Duodenal mucosa (tissue), 2 donors: ENCODE measurements at regions not wholly inside any gene's neighbourhood (a gene's known extent, or its start where the extent isn't known, plus 50 kb on each side); places are given as distances from the start of the nearest gene placed in this dataset.

ENCODE experiments used
- H3K27ac ChIP-seq: one replicate; pipeline ENCODE4 v1.7.0; 2013; ENCODE audit warnings: low read depth, low read length
- H3K27me3 ChIP-seq, 2 donors: one replicate each; pipeline ENCODE4 v1.7.0; 2013; ENCODE audit warnings: low read length in 2 of 2, control low read depth in 1 of 2; ENCODE audit not compliant: insufficient read depth in 2 of 2, control insufficient read depth in 1 of 2
- H3K36me3 ChIP-seq, 2 donors: one replicate each; pipeline ENCODE4 v1.7.0; 2013; ENCODE audit warnings: low read length in 2 of 2, control low read depth in 1 of 2; ENCODE audit not compliant: insufficient read depth in 2 of 2, control insufficient read depth in 1 of 2
- H3K4me1 ChIP-seq, 2 donors: one replicate each; pipeline ENCODE4 v1.7.0; 2013; ENCODE audit warnings: low read length in 2 of 2, control low read depth in 1 of 2; ENCODE audit not compliant: insufficient read depth in 2 of 2, control insufficient read depth in 1 of 2
- H3K4me3 ChIP-seq, 2 donors: one replicate each; pipeline ENCODE4 v1.7.0; 2013; ENCODE audit warnings: low read length in 2 of 2, low read depth in 1 of 2
- H3K9ac ChIP-seq, 2 donors: one replicate each; pipeline ENCODE4 v1.7.0; 2013; ENCODE audit warnings: low read length in 2 of 2, low read depth in 1 of 2
- H3K9me3 ChIP-seq, 2 donors: one replicate each; pipeline ENCODE4 v1.7.0; 2013; ENCODE audit warnings: low read length in 2 of 2, control low read depth in 1 of 2; ENCODE audit not compliant: control insufficient read depth in 1 of 2

DNA sequence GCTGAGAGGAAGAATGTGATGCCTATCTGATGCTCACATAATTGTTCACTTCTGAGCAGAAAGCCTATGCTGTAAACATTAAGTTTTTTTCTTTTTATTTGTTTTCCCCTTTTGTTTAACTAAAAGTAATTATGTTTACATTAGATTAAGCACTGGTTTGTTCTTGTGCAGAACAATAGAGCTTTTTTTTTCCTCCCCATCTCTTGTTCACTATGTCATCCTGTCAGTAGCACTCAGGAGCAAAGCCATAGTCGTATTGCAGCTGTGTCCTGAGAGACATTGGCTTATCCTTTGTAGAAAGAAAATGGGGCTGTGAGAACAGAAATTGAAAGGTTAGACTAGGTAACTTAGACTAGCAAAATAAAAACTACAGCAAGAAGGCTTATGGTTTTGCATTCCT lies 301.8 kb upstream of the RAG2 start:
- no peaks in the 10 kb centered on the region for H3K4me1 ChIP-seq
- H3K9ac ChIP-seq: no peak overlapping the region
- H3K4me3 ChIP-seq: no peak overlapping the region
- H3K9me3 ChIP-seq: no peaks in the 10 kb centered on the region
- H3K27ac ChIP-seq: no peak overlapping the region
- no peaks in the 10 kb centered on the region for H3K27me3 ChIP-seq
- H3K36me3 ChIP-seq: no peaks in the 10 kb centered on the region

DNA sequence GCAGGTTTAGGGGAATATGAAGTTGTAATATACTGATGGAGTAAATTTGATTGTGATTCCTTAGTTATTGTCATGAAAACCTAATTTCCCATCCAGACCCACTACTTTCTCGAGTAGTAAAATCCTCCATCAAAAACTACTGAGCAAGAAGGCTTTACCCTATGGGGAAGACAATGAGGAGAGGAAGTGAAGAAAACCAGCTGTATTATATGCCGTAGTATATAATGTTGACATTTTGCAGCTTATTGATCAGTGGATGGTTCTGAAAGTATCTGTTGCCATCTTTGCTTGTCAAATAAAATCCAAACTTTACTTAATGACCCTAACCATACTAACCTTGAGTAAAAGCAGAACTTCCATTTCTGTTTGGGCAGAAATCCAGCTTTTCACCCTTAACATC lies 292.8 kb upstream of the RAG2 start:
- H3K36me3 ChIP-seq: no peaks in the 10 kb centered on the region
- no peaks in the 10 kb centered on the region for H3K4me1 ChIP-seq
- no peak overlapping the region for H3K4me3 ChIP-seq
- H3K9me3 ChIP-seq: no peaks in the 10 kb centered on the region
- H3K9ac ChIP-seq: no peak overlapping the region
- no peaks in the 10 kb centered on the region for H3K27me3 ChIP-seq
- no peak overlapping the region for H3K27ac ChIP-seq

DNA sequence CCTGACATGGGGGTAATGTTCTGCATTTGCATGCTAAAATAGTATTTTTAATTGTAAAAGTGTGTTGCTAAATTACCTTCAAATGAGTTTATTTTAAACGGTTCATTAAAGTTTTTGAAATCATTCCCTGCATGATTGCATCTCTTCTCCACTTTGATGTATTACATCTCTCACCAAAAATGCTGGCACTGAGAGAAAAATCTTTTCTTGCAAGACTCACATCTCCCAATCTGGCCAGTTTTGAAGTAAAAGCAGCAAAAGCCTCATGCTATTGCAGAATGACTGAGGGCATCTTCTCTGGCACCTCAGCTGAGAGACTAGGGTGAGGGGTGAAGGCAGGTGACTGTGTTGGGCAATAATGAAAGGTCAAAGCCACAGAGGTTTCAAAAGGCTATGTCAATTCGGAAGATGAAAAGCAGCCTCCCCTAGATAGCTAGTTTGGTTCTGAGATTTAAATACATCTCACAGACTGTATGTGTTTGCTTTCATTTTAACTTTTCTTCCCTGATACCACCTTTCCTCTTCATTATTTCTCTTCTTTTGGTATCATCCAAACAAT lies 292.2 kb upstream of the RAG2 start:
- Histone ChIP-seq H3K4me1 (no peaks in the 10 kb centered on the region), H3K9ac (no peak overlapping the region), H3K36me3 (no peaks in the 10 kb centered on the region), H3K9me3 (no peaks in the 10 kb centered on the region), H3K4me3 (no peak overlapping the region), H3K27me3 (no peaks in the 10 kb centered on the region), H3K27ac (no peak overlapping the region)

DNA sequence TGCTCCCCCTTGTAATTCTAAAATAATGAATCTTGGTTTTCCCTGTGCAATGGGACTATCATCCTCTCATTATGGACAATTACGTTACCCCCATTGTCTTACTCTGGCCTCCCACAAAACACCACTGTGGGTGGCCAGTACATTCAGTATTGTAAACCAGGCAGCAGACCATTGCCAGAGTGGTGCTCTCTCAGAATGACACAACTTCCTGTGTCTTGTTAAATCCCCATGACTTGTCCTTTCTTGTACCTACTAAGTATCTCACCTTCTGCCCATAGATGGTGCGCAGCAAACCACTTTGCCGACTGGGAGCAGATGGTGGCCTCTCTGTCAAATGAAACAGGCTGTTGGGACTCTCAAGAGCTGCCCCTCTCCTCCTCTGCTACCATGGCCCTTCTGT lies 287.1 kb upstream of the RAG2 start:
- Histone ChIP-seq H3K9me3 (no peaks in the 10 kb centered on the region), H3K9ac (no peak overlapping the region), H3K27me3 (no peaks in the 10 kb centered on the region), H3K36me3 (no peaks in the 10 kb centered on the region), H3K4me1 (no peaks in the 10 kb centered on the region), H3K4me3 (no peak overlapping the region), H3K27ac (no peak overlapping the region)

DNA sequence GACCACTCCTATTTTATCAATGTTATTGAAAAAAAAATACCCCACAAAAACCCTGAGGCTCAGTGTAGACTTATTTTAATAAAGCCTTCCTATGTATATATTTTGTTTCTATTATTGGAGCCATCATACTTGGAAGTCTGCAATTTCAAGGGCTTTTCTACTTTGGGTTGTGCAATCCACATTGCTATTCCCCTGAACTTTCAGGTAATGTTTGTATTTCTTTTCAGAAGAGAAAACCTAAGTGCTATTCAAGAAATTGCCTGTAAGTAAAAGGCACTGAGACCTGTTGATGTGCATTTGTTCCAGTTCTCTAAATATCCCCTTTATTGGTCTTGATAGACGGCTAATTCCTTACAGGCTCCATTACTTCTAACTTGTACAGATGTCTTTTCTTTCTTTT lies 280.7 kb upstream of the RAG2 start:
- Histone ChIP-seq H3K4me3 (no peak overlapping the region), H3K9ac (no peak overlapping the region), H3K27me3 (no peaks in the 10 kb centered on the region), H3K36me3 (no peaks in the 10 kb centered on the region), H3K4me1 (no peaks in the 10 kb centered on the region), H3K27ac (no peak overlapping the region), H3K9me3 (no peaks in the 10 kb centered on the region)

DNA sequence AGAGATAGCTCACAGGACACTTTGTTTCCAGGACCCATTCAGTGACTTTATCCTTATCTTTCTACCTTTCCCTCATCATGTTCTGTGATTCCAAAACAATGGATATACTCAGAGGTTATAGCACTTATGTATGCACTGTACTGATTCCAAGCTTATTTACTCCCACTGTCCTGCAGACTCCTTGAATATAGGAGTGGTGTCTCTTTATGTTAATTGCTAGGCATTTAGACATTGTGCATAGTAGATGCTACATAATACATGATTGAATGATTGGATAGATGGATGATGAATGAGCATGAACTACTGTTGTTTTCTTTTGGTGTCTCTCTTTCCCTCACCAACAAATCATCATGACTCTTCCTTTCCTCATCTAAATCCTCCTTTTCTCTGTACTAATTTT lies 279.1 kb upstream of the RAG2 start:
- Histone ChIP-seq H3K4me3 (no peak overlapping the region), H3K9ac (no peak overlapping the region), H3K4me1 (no peaks in the 10 kb centered on the region), H3K36me3 (no peaks in the 10 kb centered on the region), H3K27ac (no peak overlapping the region), H3K9me3 (no peaks in the 10 kb centered on the region), H3K27me3 (no peaks in the 10 kb centered on the region)

DNA sequence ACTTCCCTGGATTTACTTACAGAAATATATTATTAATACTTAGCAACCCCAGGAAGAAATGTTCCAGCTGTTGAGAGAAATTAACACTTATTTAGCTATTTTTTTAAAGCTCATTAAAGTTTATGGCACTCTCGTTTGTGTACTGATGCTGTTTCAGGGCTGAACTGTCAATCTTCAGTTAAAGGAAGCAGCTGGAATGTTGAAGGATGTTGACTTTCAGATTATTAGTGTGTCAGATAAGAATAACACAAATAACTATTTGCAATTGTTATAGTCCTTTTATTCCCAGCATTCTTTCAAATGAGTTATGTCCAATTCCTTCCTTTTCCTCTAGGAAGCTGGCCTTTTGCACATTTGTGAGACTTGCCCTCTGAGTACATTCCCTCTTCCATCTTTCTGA lies 278.2 kb upstream of the RAG2 start:
- no peaks in the 10 kb centered on the region for H3K4me1 ChIP-seq
- no peak overlapping the region for H3K9ac ChIP-seq
- H3K9me3 ChIP-seq: no peaks in the 10 kb centered on the region
- H3K27me3 ChIP-seq: no peaks in the 10 kb centered on the region
- H3K27ac ChIP-seq: no peak overlapping the region
- no peak overlapping the region for H3K4me3 ChIP-seq
- no peaks in the 10 kb centered on the region for H3K36me3 ChIP-seq

DNA sequence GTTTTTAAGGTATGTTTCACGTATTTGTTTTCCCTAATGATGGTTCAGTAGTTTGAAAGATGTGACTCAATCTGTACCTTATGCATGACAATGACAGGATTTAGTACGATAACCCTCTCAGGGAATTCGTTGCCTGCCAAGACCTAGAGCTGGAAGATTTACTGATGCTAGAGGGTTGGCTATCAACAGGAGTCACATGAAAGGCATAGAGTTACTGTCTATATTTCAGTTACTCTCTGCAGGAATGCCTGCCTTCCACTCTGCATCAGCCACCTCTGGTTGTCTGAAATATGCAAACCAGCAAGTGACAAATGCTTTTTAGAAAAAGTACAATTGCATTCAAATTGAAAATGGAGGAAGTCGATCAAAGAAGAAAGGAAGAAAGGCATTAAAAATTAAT lies 276.3 kb upstream of the RAG2 start:
- no peaks in the 10 kb centered on the region for H3K27me3 ChIP-seq
- H3K9me3 ChIP-seq: no peaks in the 10 kb centered on the region
- H3K36me3 ChIP-seq: no peaks in the 10 kb centered on the region
- no peak overlapping the region for H3K27ac ChIP-seq
- H3K4me1 ChIP-seq: no peaks in the 10 kb centered on the region
- no peak overlapping the region for H3K4me3 ChIP-seq
- no peak overlapping the region for H3K9ac ChIP-seq

DNA sequence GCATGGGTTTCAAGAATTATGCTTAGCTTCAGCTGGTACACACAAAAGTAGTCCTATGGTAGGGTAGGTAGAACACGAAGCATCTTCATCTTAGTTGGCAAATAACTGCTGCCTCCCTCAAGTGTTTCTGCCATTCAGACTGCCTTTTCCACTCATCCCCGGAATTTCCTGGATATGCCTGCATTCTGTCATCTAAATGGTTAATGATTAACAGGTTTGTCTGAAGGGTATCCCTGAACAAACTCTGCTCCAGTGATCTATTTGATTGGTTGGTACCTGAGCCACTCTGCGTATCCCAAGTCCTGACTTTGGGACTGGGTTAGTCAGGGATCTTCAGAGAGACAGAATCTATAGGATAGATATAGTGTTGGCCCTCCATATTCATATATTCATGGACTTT lies 272.3 kb upstream of the RAG2 start:
- no peaks in the 10 kb centered on the region for H3K9me3 ChIP-seq
- H3K36me3 ChIP-seq: no peaks in the 10 kb centered on the region
- no peak overlapping the region for H3K9ac ChIP-seq
- no peak overlapping the region for H3K4me3 ChIP-seq
- no peak overlapping the region for H3K27ac ChIP-seq
- H3K27me3 ChIP-seq: no peaks in the 10 kb centered on the region
- no peaks in the 10 kb centered on the region for H3K4me1 ChIP-seq

DNA sequence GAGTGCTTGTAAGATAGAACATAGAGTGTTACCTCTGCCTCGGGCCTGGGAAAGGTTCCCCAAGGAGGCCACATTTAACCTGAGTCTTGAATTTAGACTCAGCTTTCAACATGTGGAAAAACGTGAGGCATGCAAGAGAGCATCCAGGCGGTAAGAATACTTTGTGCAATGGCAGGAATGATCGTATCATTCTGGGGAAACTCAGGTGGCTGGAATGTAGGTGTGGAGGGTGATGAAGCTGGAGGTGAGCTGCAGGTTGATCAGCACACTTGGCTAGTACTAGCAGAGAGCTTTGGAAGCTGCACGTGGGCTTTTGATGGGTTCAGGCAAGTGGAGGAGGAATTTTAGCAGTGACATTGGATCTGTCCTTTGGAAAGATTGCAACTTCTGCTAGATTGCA lies 270.3 kb upstream of the RAG2 start:
- Histone ChIP-seq H3K9ac (no peak overlapping the region), H3K36me3 (no peaks in the 10 kb centered on the region), H3K4me3 (no peak overlapping the region), H3K27me3 (no peaks in the 10 kb centered on the region), H3K4me1 (no peaks in the 10 kb centered on the region), H3K27ac (no peak overlapping the region), H3K9me3 (no peaks in the 10 kb centered on the region)

DNA sequence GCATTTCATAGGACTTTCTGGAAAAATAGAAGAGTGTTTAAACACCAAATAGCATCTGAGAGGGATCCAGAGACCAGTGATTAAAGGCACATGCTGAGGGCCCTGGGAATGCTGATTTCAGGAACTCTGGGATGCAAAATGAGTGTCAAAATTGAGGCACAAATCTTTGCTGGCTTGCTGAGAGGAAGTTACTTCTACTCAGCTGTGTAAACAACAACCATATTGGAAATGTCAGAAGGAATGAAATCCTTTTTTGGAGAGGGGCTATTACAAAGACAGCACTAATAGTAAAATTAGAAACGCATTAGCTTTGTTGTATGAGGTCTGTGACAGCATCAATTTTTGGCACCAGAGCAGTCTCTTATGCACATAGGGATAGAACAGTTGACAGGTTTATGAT lies 267.8 kb upstream of the RAG2 start:
- Histone ChIP-seq H3K9ac (no peak overlapping the region), H3K9me3 (no peaks in the 10 kb centered on the region), H3K27me3 (no peaks in the 10 kb centered on the region), H3K27ac (no peak overlapping the region), H3K4me3 (no peak overlapping the region), H3K4me1 (no peaks in the 10 kb centered on the region), H3K36me3 (no peaks in the 10 kb centered on the region)
